ENCODE measurements at regions not wholly inside any gene's neighbourhood (a gene's known extent, or its start where the extent isn't known, plus 50 kb on each side); places are given as distances from the start of the nearest gene placed in this dataset.

DNA sequence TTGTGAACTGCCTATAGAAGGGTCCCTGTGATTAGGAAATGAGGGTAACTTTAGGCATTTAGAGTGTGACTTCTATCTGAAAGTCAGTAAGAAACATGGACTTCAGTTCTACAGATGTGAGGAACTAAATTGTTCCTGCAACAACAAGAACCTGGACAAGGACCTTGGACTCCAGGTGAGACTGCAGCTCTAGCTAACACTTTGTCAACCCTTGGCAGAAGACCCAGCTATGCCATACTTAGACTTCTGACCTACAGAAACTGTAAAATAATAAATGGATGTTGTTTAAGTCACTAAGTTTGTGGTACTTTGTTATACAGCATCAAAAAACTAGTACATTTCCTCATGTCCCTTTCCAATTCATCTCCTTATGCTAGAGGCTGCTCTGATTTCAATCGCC is 580.8 kb downstream of the IQCM start:
- Histone ChIP-seq H4K20me1 (ENCODE audit: control insufficient read depth, extremely low read depth, insufficient read depth, low read length) (no peaks in the 10 kb centered on the region), H3K79me2 (ENCODE audit: control insufficient read depth, insufficient read depth, low read length) (no peaks in the 10 kb centered on the region), H3K27ac (ENCODE audit: insufficient read depth, low read length) (no peak overlapping the region), H3K27me3 (ENCODE audit: control insufficient read depth, insufficient read depth, low read length) (no peaks in the 10 kb centered on the region), H3K9ac (ENCODE audit: insufficient read depth, low read length) (no peak overlapping the region), H2AFZ (ENCODE audit: low read length) (no peak overlapping the region), H3K9me3 (ENCODE audit: control insufficient read depth, insufficient read depth, low read depth, low read length) (no peaks in the 10 kb centered on the region), H3K4me1 (ENCODE audit: control insufficient read depth, extremely low read depth, insufficient read depth, low read length) (no peaks in the 10 kb centered on the region), H3K4me2 (ENCODE audit: extremely low read depth, insufficient read depth, low read length) (no peak overlapping the region), H3K36me3 (ENCODE audit: control insufficient read depth, insufficient read depth, low read length) (no peaks in the 10 kb centered on the region), H3K4me3 (replicated peaks in 1 of 4; ENCODE audit: control extremely low read depth in 1 of 4, insufficient read depth in 1 of 4, low read depth in 3 of 4, low read length in 4 of 4) (no peak overlapping the region)
- no peak for DNase-seq (ENCODE audit: low read depth in 2 of 2)
- no peak for TF ChIP-seq EZH2 (IDR thresholded peaks at IDR 0.05; ENCODE audit: low read length, missing control alignments)
- TF ChIP-seq, protein P1, sequence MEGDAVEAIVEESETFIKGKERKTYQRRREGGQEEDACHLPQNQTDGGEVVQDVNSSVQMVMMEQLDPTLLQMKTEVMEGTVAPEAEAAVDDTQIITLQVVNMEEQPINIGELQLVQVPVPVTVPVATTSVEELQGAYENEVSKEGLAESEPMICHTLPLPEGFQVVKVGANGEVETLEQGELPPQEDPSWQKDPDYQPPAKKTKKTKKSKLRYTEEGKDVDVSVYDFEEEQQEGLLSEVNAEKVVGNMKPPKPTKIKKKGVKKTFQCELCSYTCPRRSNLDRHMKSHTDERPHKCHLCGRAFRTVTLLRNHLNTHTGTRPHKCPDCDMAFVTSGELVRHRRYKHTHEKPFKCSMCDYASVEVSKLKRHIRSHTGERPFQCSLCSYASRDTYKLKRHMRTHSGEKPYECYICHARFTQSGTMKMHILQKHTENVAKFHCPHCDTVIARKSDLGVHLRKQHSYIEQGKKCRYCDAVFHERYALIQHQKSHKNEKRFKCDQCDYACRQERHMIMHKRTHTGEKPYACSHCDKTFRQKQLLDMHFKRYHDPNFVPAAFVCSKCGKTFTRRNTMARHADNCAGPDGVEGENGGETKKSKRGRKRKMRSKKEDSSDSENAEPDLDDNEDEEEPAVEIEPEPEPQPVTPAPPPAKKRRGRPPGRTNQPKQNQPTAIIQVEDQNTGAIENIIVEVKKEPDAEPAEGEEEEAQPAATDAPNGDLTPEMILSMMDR (conservative IDR thresholded peaks at IDR 0.05 in 1 of 2, IDR thresholded peaks at IDR 0.05 in 1 of 2; ENCODE audit: low read depth in 1 of 2, low read length in 2 of 2): no peak

DNA sequence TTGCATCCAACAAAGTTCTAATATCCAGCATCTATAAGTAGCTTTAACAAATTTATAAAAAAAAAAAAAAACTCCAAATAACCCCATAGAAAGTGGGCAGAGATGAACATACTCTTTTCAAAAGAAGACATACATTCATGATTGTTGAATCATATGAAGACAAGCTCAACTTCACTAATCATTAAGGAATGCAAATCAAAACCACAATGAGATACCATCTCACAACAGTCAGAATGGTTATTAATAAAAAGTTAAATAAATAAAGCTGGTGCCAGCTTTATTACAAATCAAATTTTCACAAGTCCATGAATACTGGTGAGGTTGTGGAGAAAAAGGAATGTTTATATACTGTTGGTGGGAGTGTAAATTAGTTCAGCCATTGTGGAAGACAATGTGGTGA is 592.0 kb downstream of the IQCM start:
- DNase-seq (ENCODE audit: low read depth in 2 of 2): peak in 1 of 2 donors; percentile 83
- H3K27ac ChIP-seq (ENCODE audit: insufficient read depth, low read length): no peak overlapping the region
- no peaks in the 10 kb centered on the region for H4K20me1 ChIP-seq (ENCODE audit: control insufficient read depth, extremely low read depth, insufficient read depth, low read length)
- no peaks in the 10 kb centered on the region for H3K9me3 ChIP-seq (ENCODE audit: control insufficient read depth, insufficient read depth, low read depth, low read length)
- no peaks in the 10 kb centered on the region for H3K4me1 ChIP-seq (ENCODE audit: control insufficient read depth, extremely low read depth, insufficient read depth, low read length)
- no peak overlapping the region for H3K4me2 ChIP-seq (ENCODE audit: extremely low read depth, insufficient read depth, low read length)
- no peaks in the 10 kb centered on the region for H3K79me2 ChIP-seq (ENCODE audit: control insufficient read depth, insufficient read depth, low read length)
- no peaks in the 10 kb centered on the region for H3K36me3 ChIP-seq (ENCODE audit: control insufficient read depth, insufficient read depth, low read length)
- H3K9ac ChIP-seq (ENCODE audit: insufficient read depth, low read length): no peak overlapping the region
- no peak overlapping the region for H3K4me3 ChIP-seq (replicated peaks in 1 of 4; ENCODE audit: control extremely low read depth in 1 of 4, insufficient read depth in 1 of 4, low read depth in 3 of 4, low read length in 4 of 4)
- H2AFZ ChIP-seq (ENCODE audit: low read length): no peak overlapping the region
- no peak for TF ChIP-seq EZH2 (IDR thresholded peaks at IDR 0.05; ENCODE audit: low read length, missing control alignments)
- TF ChIP-seq, protein P1 (conservative IDR thresholded peaks at IDR 0.05 in 1 of 2, IDR thresholded peaks at IDR 0.05 in 1 of 2; ENCODE audit: low read depth in 1 of 2, low read length in 2 of 2): no peak
- no peaks in the 10 kb centered on the region for H3K27me3 ChIP-seq (ENCODE audit: control insufficient read depth, insufficient read depth, low read length)

DNA sequence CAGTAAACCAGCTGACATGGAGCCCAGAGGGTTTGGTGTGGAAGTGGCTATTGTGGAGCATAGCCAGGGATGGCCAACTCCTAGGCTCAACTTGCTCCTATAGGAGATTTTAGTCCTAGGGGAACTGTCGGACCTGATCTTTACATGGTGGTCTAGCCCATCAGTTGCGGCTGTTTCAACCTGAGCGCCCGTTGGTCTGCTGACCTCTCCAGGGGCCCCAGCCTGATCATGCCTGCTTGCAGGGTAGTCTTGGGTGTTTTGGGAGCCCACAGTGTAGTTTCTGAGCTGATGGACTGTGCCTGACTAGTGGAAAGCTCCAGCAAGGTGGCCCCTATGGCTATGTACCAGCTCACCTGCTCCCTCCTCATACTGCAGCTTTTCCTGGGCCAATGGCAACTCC is 597.0 kb downstream of the IQCM start:
- Histone ChIP-seq H3K36me3 (ENCODE audit: control insufficient read depth, insufficient read depth, low read length) (no peaks in the 10 kb centered on the region), H3K79me2 (ENCODE audit: control insufficient read depth, insufficient read depth, low read length) (no peaks in the 10 kb centered on the region), H3K4me1 (ENCODE audit: control insufficient read depth, extremely low read depth, insufficient read depth, low read length) (no peaks in the 10 kb centered on the region), H3K4me2 (ENCODE audit: extremely low read depth, insufficient read depth, low read length) (no peak overlapping the region), H3K9ac (ENCODE audit: insufficient read depth, low read length) (no peak overlapping the region), H2AFZ (ENCODE audit: low read length) (no peak overlapping the region), H4K20me1 (ENCODE audit: control insufficient read depth, extremely low read depth, insufficient read depth, low read length) (no peaks in the 10 kb centered on the region), H3K4me3 (replicated peaks in 1 of 4; ENCODE audit: control extremely low read depth in 1 of 4, insufficient read depth in 1 of 4, low read depth in 3 of 4, low read length in 4 of 4) (no peak overlapping the region), H3K27me3 (ENCODE audit: control insufficient read depth, insufficient read depth, low read length) (no peaks in the 10 kb centered on the region), H3K27ac (ENCODE audit: insufficient read depth, low read length) (no peak overlapping the region), H3K9me3 (ENCODE audit: control insufficient read depth, insufficient read depth, low read depth, low read length) (no peaks in the 10 kb centered on the region)
- no peak for TF ChIP-seq EZH2 (IDR thresholded peaks at IDR 0.05; ENCODE audit: low read length, missing control alignments)
- TF ChIP-seq, protein P1 (conservative IDR thresholded peaks at IDR 0.05 in 1 of 2, IDR thresholded peaks at IDR 0.05 in 1 of 2; ENCODE audit: low read depth in 1 of 2, low read length in 2 of 2): no peak
- DNase-seq (ENCODE audit: low read depth in 2 of 2): no peak
